ENCODE measurements at regions not wholly inside any gene's neighbourhood (a gene's known extent, or its start where the extent isn't known, plus 50 kb on each side); places are given as distances from the start of the nearest gene placed in this dataset.
"Not testable (repeated sequence)": the region's sequence is repeated elsewhere in the genome, so short reads cannot be mapped to it uniquely, and the experiment has no call there.

DNA sequence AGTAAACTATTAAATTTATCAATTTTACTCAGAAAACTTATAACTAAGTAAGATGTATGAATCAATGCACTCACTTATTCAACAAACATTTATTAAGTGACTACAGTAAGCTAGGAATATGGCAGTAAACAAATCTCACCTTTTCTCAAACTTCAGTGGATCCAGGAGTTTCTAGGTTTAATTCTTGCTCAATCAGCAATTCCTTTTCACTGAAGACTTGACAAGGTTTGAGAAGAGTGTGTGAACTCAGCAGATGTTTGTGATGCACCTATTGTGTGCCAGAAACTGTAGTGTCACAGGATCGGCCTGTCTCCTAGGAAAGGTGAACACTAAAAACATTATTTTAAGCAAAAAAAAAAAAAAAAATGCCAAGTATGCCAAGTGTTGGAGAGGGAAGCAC, 167.8 kb downstream of the ALG10 start:
- DNase-seq (ENCODE audit: low read depth), result no peak

DNA sequence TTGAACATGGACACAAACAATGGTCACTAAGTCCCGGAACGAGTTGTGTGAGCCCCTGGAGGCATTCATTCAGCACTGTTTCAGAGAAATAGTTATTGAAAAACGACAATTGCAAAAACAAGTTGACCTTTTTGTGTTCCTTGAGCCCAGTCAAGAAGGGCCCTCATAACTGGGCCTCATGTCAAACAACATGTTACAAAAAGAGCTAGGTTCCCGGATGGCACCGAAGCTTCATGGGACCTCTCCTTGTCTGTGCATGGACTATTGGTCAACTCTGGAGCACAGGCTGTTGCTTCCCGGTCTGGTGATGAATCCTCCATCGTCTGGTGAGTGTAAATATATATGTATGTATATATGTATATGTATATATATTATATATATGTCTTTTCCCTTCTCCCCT, 176.6 kb downstream of the ALG10 start:
- no peak for DNase-seq (ENCODE audit: low read depth)

DNA sequence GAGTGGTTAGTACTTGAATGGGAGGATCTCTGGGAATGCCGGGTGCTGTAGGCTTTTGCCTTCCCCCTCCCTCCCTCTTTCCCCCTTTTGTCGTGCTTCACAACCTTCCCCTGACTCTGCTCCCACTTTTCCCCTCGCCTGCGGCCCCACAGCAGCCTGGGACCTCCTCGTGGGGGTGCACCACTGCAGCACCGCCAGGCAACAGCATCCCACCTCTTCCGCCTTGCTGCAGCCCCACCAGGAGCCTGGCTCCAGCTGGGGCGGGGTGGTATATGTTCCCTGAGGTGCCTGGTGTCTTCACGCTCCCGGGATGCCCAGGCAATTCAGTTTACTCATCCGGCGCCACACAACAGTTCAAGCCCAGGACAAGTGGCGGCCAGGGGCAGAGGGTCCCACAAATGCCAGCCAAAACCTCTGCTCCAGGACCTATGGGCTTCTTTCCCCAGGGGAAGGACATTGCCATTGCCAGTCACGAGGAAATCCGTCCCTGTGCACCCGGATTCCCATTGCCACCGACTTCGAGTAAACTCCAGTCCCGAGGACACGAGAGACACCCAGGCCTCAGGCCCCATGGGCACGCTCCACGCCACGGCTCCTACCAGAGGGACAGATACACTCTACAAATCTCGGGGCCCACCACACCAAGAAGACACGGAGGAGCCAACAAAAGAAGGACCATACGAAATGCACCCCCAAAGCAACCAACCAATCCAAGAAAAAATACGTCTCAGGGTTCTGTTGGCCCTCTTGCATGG, 181.7 kb downstream of the ALG10 start:
- no peak for DNase-seq (ENCODE audit: low read depth)

DNA sequence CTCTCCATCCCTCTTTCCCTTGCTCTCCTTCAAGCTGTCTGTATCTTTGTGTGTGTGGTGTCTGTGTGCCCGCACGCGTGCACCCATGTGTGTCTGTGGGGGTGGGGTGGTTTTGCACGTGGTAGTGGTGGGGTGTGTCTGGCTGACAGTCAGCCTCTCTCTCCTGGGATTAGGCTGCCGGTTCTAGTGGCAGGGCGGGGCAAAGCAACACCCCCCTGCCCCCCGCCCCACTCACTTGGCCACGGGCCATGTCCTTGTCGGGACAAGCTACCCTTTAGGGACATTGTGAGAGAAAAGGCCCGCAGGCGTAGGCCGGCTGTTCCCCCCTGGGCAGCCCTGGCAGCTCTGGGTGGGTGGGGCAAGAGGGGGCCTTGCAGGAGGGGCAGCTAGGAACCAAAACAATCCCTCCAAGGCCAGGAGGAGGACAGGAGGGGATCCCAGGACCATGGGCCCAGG, 182.6 kb downstream of the ALG10 start:
- no peak for DNase-seq (ENCODE audit: low read depth)

DNA sequence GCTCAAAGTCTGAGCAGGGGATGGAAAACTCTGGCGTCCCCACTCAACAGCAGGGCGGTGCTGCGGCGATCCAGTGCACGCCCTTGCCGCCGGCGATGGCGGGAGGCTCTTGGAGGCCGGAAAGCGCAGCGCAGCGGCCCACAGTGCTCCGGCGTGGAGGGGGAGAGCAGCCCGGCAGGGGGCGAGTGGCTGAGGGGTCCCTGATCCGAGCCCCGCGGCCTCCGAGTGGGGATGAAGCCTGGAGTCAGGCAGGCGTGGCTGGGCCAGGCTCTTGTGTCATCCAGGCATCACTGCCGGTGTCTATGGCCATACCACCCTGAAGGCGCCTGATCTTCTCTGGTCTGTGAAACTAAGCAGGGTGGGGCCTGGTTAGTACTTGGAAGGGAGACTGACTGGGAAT, 183.1 kb downstream of the ALG10 start:
- DNase-seq (ENCODE audit: low read depth), result no peak

DNA sequence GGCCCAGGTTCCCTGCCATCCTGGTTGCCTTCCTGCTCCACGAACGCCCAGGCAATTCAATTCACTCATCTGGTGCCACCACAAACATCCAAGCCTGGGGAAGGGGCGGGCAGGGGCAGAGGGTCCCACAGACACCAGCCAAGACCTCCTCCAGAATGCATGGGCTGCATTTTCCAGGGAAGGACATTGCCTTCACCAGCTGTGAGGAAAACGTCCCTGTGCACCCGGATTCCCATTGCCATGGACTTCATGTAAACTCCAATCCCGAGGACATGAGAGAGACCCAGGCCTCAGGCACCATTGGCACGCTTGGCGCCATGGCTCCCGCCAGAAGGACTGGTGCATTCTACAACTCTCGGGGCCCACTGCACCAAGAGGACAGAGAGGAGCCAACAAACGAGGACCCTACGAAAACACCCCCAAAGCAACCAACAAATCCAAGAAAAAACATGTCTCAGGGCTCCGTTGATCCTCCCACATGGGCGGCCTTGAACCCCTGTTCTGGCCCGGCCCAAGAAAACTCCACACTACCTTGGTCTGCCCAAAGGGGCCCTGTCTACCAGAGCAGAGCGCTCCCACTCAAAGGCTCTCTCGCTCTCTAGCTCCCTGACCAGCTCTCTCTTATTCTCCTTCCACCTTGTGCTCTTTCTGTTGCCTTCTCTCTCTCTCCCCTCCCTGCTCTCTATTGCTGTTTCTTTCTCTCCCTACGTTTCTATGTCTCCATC, 183.9 kb downstream of the ALG10 start:
- DNase-seq (ENCODE audit: low read depth), result no peak

DNA sequence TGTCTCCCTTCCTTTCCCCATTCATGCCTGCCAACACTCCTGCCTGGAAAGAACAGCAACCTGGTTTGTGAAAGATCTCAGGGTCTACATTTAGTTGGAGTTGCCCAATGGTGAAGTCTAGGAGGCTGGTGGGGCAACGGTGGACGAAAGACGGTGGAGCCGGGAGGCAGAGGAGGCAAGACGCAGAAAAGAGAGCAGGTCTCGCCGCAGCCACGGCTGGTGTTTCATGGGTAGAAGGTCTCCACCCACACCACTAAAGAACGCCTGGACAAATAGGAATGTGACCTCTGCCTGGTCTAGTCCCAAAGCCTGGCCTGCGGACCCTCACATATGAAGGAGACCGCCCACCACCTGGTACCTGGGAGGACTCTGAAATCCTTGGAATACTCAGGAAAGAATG, 185.6 kb downstream of the ALG10 start:
- no peak for DNase-seq (ENCODE audit: low read depth)

DNA sequence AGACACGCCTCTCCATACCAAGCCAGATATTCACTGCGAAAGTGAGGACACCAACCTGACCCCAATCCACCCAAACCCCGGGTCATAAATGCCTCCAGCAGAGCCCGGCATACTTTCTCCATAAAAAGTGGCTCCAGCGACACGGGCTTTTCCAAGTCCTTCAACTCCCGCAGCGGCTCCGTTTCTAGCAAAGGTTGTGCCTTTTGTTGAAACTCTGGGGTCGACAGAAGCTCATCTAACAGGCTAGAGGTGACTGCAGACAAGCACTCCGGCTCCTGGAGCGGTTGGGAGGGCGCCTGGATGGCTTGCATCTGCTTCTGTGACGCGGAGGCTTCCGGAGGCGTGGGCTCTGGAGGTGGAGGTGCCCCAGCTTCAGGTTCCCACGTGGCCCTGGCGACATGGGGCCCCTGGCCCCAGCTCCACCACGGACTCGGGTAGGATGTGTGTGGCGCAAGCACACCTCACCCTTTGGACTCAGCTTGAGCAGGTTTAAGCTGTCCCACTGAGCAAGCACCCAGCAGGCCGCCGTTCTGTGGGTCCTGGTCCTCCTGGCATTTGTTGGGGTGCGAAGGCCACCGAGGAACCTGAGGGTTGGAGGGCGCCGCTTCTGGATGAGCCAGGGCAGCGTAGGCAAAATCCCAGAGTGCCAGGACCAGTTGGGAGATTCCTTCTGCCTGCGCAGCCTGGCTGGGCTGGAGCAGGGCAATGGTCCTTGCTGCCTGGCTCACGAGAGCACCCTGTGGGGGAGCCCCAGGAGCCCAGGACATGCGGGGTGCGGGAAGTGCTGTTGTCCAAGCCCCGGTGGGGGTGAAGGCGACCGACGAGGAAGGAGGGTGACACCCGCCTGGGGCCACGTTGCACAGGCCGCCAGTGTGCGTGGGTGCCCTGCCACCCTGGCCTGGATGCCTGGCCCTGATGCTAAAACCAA, 186.3 kb downstream of the ALG10 start:
- no peak for DNase-seq (ENCODE audit: low read depth)

DNA sequence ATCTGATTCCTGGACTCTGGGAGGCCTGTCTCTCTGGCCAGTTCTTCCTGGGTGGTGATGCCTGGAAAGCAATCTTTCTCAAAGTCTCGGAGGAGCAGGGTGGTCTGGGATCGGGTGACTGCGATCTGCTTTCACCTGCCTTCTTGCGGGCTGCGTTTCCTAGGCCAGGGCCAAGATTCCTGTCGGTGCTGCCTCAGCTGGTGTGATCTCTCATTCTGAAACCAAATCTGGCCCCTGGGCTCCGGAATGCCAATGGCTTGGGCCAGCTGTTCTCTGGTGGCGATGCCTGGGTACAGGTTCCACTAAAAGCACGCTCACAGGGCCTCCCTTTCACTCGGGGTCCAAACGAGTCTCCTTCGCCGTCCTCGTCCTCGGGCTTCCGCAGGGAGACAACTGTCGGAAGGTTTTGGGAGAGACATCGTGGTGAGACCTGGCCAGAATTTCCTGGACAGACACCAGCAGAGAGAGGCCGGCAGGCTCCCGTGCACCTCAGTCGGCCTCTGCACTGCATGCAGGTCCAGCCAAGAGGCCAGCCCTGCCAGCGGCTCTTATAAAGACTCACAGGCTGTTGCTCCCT, 187.1 kb downstream of the ALG10 start:
- no peak for DNase-seq (ENCODE audit: low read depth)

DNA sequence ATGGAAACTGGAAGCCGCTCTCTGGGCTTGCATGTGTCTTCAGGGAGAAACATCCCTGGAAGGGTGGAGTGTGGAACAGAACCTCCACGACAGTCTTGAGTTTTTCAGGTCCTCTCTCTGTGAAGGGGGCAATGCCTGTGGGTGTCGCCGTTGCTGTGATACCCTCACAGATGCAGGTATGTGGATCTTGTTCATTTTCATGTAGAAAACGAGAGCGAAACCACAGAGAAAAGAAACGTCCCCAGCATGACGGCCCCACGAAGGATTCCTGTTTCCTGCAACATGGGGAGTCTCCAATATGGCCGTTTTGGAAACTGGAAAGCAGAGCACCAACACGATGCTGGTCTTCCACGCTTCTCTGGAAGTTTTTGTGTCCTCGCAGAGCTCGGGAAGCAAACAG, 187.9 kb downstream of the ALG10 start:
- no peak for DNase-seq (ENCODE audit: low read depth)

DNA sequence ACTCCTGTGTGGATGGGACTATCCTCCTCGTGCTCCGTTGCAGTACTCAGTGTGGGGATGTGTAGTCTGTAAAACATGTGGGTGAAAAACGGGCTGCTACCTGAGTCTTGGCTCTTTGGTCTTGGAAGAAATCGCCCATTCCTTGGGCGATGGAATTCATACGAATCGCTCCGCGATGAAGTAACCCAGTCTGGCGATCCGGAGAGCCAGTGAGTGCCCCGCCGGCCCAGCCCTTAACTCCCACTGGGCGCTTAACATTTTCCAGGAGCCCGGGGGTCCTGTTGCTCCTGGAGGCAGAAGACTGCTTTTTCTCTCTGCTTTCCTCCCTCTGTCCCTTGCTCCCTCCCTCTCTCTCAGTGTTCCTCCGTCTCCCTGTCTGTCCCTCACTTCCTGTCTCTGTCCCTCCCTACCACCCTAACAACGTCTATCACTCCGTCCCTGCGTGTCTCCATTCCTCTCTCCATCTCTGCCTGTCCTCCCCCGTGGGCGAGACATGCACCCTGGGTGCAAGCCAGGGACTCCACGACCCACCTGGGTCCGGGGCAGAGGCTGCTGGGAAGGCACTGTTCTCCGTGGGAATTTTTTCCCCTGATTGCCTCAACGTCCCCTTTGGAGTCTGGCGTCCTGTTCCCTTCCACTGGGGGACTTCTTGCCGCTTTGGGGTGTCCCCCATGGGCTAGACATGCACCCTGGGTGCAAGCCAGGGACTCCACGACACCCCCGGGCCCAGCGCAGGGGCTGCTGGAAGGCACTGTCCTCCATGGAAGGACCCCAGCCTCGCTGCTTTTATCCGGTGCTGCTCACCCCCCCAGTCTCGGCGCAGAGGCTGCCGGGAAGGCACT, 188.6 kb downstream of the ALG10 start:
- DNase-seq (ENCODE audit: low read depth), result no peak

DNA sequence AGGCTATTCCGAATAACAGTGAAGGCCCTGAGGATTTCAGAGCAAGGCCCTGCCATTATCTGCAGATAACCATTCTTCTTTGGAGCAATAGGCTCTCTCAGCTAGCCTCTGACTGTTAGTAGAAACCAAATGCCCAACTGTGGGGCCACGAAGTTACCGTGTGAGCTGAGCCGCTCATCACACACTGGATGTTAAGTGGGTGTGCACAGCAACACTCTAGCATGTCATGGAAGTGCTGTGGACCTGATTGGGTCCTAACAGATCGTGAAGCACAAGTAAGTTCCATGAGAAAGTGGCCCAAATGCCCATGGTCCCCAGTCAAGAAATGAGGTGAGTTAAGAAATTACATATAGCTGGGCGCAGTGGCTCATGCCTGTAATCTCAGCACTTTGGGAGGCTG, 190.4 kb downstream of the ALG10 start:
- DNase-seq (ENCODE audit: low read depth), result no peak

DNA sequence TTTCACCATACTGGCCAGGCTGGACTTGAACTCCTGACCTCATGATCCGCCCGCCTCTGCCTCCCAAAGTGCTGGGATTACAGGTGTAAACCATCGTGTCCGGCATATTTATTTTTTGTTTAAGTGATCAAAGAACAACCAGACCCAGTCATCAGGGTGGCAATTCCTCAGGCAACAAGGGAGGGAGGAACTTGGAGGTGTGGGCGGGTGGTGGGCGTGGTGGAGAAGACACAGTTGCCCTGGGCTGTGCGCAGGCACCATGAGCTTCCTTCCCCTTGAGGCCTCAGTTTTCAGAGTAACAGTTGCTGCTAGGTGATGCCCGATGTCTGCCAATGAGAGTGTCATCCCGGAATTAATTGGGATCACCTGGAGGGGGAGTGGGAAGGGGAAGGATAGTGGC, 191.7 kb downstream of the ALG10 start:
- no peak for DNase-seq (ENCODE audit: low read depth)

DNA sequence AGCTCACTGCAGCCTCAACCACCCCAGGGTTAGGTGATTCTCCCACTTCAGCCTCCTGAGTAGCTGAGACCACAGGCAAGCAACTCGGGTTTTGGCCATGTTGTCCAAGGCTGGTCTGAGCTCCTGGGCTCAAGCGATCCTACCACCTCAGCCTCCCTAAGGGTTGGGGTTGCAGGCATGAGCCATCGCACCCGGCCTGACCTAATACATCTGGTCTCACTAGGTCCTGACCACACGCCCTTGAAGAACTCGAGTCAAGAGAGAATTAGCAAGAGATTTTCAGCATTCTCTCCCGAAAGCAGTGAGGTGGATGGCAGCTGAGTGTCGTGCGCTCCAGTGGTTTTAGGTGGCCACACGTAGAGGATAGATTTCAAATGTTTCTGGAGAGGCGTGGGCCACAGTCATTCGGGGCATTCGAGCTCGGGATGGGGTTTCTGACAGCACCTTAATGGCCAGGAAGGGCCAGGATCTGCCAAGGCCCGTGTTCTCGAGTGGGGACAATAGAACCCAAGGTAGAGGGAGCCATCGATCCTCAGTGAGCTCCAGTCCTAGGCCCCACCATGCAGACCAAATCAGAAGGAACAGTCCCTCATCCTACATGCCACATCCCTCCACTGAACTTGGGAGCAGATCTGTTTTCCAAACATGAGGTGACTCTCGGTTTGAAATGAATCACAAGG, 193.1 kb downstream of the ALG10 start:
- no peak for DNase-seq (ENCODE audit: low read depth)

DNA sequence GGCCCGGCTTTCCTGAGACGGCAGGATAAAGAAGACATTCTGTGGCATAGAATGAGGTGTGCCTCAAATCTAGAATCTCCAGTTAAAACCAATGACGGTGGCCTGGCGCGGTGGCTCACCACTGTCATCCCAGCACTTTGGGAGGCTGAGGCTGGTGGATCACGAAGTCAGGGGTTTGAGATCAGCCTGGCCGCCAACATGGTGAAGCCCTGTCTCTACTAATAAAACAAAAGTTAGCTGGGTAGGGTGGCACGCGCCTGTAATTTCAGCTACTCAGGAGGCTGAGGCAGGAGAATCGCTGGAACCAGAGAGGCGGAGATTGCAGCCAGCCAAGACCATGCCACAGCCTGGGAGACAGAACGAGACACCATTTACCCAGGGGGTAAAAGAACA, 193.6 kb downstream of the ALG10 start:
- DNase-seq (ENCODE audit: low read depth), result no peak

DNA sequence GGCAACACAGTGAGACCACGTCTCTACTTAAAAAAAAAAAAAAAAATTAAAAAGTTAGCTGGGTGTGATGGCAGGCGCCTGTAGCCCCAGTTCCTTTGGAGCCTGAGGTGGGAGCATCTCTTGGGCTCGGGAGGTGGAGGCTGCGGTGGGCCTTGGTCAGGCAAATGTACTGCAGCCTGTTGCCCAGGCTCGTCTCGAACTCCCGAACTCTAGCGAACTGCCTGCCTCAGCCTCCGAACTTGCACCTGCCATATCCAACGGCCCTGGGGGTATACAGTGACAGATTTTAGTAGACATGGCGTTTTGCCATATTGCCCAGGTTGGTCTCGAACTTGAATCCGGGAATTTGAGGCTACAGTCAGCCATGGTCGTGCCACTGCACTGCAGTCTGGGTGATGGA, 195.4 kb downstream of the ALG10 start:
- DNase-seq (ENCODE audit: low read depth), result no peak

DNA sequence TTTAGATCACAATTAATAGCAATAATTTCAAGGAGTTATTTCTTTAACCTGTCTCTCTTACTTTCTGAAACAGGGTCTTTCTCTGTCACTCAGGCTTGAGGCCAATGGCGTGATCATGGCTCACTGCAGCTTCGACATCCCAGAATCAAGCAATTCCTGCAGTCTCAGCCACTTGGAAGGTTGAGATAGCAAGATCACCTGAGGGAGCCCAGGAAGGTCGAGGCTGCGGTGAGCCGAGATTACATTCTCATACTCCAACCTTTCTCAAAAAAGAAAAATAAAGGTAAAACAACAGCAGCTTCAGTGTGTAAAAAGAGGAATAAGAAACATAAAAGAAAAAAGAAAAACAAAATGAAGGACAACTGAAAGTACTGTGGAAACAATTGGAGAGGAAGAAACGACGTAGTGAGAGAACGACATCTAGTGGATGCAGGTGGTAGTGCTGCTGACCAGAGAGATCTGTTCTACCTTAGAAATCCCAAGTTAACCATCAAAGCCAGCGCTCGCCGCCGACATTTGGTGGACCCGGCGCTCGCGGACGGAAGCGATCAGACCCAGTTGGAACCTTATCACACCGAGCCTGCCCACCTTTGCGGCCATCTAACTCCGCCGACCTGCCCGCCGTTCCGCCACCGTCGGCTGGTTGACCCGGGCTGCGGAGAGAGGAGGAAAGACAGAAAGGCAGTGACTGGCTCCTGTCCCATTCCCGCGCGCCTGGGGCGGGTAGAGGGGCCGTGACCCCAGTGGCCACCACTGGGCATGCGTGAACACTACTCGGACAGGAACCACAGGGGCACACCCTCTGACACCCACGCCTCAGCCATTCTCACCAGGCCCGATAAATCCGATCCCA, 196.1 kb downstream of the ALG10 start:
- DNase-seq (ENCODE audit: low read depth), result peak; percentile 54

DNA sequence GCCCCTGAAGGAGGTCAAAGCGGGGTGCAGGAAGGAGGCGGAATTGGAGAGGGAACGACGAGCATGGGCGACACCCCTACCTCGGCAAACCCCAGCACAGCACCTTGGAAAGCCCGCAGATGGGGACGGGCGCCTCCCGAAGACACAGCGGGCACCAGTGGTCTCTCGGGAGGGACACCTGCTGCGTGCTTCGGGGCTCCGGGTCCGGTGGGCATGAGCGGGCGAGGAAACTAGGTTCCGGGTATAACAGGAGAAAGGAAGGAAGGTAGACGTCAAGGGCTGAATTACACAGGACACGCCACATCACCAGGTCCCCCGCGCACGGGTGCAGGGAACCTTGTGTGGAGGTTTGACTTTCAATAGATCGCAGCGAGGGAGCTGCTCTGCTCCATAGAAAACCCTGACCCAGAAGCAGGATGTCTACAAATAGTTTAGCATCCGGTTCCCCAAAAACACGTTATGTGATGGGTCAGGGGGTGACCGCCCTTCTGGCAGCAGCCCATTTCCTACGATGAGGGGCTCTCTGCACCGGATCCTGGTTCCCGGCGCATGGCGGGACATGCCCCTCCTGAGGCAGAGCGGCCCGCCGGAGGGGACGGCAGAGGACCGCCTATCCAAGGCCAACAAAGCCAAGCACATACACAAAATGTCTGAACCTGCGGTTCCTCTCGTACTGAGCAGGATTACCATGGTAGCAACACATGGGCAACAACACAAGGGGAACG, 196.9 kb downstream of the ALG10 start:
- DNase-seq (ENCODE audit: low read depth), result no peak

DNA sequence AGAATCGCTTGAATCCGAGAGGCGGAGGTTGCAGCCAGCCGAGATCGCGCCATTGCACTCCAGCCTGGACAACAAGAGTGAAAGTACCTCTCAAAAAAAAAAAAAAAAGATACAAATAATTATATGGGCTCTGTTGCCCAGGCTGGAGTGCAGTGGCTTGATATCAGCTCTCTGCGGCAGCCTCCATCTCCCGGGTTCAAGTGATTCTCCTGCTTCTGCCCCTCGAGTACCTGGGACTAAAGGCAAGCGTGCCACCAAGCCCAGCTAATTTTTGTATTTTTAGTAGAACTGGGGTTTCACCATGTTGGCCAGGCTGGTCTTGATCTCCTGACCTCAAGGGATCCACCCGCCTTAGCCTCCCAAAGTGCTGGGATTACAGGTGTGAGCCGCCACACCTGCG, 197.8 kb downstream of the ALG10 start:
- not testable (repeated sequence) for DNase-seq (ENCODE audit: low read depth)
